ENCODE measurements at regions not wholly inside any gene's neighbourhood (a gene's known extent, or its start where the extent isn't known, plus 50 kb on each side); places are given as distances from the start of the nearest gene placed in this dataset.

DNA sequence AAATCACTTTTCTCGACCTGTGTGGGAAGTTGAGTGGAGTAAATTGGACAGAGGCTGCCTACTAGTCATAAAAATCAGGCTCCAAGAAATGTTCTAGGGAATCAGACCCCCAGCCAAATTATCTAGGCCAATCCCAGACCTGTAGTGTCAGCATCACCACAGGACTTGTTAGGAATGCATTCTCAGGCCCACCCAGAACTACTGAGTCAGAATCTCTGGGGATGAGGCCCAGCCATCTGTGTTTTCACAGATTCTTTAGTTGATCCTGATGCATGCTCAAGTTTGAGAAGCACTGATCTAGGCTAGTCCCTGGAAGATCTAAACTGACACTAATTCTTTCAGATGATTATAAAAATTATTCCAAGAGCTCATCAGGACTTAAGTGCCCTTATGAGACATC, 434.0 kb upstream of the MEIS1 start:
- TF ChIP-seq, protein P1, sequence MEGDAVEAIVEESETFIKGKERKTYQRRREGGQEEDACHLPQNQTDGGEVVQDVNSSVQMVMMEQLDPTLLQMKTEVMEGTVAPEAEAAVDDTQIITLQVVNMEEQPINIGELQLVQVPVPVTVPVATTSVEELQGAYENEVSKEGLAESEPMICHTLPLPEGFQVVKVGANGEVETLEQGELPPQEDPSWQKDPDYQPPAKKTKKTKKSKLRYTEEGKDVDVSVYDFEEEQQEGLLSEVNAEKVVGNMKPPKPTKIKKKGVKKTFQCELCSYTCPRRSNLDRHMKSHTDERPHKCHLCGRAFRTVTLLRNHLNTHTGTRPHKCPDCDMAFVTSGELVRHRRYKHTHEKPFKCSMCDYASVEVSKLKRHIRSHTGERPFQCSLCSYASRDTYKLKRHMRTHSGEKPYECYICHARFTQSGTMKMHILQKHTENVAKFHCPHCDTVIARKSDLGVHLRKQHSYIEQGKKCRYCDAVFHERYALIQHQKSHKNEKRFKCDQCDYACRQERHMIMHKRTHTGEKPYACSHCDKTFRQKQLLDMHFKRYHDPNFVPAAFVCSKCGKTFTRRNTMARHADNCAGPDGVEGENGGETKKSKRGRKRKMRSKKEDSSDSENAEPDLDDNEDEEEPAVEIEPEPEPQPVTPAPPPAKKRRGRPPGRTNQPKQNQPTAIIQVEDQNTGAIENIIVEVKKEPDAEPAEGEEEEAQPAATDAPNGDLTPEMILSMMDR (IDR thresholded peaks at IDR 0.05), result no peak
- no peak for TF ChIP-seq POLR2A (IDR thresholded peaks at IDR 0.05)

Data from suprapubic skin (tissue), 3 donors.